Transverse colon (tissue), 3 donors: ENCODE measurements at regions not wholly inside any gene's neighbourhood (a gene's known extent, or its start where the extent isn't known, plus 50 kb on each side); places are given as distances from the start of the nearest gene placed in this dataset.

ENCODE experiments used
- CTCF ChIP-seq, 5 experiments: fragments of 200-600 bp in 3 of 5; fragments of 450-650 bp in 2 of 5; sonication (generic) in 3 of 5; IDR thresholded peaks; 1 replicate in 2 of 5; 2 replicates in 3 of 5; pipeline ENCODE4 v1.5.1; 2016 to 2017; ENCODE audit warnings: antibody characterized with exemption in 5 of 5, inconsistent platforms in 3 of 5, mild to moderate bottlenecking in 2 of 5, moderate library complexity in 1 of 5
- POLR2A ChIP-seq: fragments of 450-650 bp; IDR thresholded peaks from one replicate; pipeline ENCODE4 v1.6.1; 2016; ENCODE audit warnings: antibody characterized with exemption, mild to moderate bottlenecking, moderate library complexity

GRCh38 chr5:124653666-124654065 is 92.8 kb downstream of the ZNF608 start:
- TF ChIP-seq POLR2A (no peak), CTCF (IDR thresholded peaks at IDR 0.05) (no peak)
